GM21619 (cell line): ENCODE measurements at regions not wholly inside any gene's neighbourhood (a gene's known extent, or its start where the extent isn't known, plus 50 kb on each side); places are given as distances from the start of the nearest gene placed in this dataset.

ENCODE experiments used
- ATAC-seq: cut with Tn5 transposase; IDR thresholded peaks from one replicate; pipeline ENCODE4 v1.9.1; 2021; ENCODE audit not compliant: unreplicated experiment

DNA sequence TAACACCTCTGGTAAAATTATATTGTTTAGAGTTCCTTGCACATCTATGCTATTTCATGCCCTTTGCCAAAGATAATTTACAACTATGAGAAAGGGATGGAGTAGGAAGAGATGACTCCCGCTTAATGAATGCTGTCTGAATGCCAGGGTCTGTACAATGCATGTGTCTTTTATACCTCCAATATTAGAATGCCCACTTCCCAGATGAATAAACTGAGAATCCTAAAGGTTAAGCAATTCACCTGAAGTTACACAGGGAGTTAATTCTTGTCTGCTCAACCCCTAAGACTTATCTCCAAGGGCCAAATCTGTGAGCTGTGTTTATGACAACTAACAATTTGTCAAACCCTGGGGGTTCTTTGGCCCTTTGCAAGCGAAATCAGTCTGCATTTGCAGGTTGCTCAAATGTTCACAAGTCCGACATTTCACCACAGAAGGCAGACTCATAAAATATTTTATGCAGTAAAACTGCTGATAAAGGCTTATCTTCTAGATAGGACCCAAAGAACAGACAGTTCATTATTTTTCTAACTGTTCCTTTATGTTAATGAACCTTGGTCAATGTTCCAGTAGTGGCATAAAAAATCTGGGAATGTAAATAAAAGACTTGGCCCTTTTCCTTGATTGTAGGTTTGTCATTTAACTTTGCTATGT, 50.2 kb upstream of the ATP1A1 start:
- ATAC-seq, result no peak
